Cardiac fibroblast (primary cell): ENCODE measurements at regions not wholly inside any gene's neighbourhood (a gene's known extent, or its start where the extent isn't known, plus 50 kb on each side); places are given as distances from the start of the nearest gene placed in this dataset.

Experiments used
- DNase-seq, 2 donors: peaks; one replicate each; pipeline versions ENCODE4 v3.0.0 to v3.0.0-alpha.2; 2010; ENCODE audit warnings: low read depth in 2 of 2
- H3K4me3 ChIP-seq, 2 donors: replicated peaks in 1 of 2; 1 replicate in 1 of 2; 2 replicates in 1 of 2; pipeline ENCODE4 v1.5.1; 2011; ENCODE audit warnings: low read depth in 2 of 2, low read length in 2 of 2, mild to moderate bottlenecking in 2 of 2, moderate library complexity in 1 of 2
- CTCF ChIP-seq: IDR thresholded peaks from one replicate; pipeline ENCODE4 v1.5.1; 2011; ENCODE audit warnings: low read depth, mild to moderate bottlenecking, low read length, inconsistent platforms

GRCh38 chr18:70684821-70685220 lies 396.0 kb downstream of the SOCS6 start:
- TF ChIP-seq CTCF: no peak
- no peak overlapping the region for H3K4me3 ChIP-seq
- DNase-seq: no peak

- H3K4me3 ChIP-seq: no peak overlapping the region
- no peak for TF ChIP-seq CTCF
- no peak for DNase-seq
Measured at GRCh38 chr18:70683263-70683662, 394.4 kb downstream of the SOCS6 start.

- TF ChIP-seq CTCF: no peak
- no peak for DNase-seq
- no peak overlapping the region for H3K4me3 ChIP-seq
Measured at GRCh38 chr18:70674896-70675295, 386.1 kb downstream of the SOCS6 start.

GRCh38 chr18:70673831-70674230 lies 385.0 kb downstream of the SOCS6 start:
- no peak for TF ChIP-seq CTCF
- no peak for DNase-seq
- no peak overlapping the region for H3K4me3 ChIP-seq

- H3K4me3 ChIP-seq: no peak overlapping the region
- DNase-seq: no peak
- TF ChIP-seq CTCF: no peak
Measured at GRCh38 chr18:70672581-70672980, 383.7 kb downstream of the SOCS6 start.

GRCh38 chr18:70671889-70672565 lies 383.2 kb downstream of the SOCS6 start:
- TF ChIP-seq CTCF: no peak
- H3K4me3 ChIP-seq: no peak overlapping the region
- DNase-seq: no peak

GRCh38 chr18:70666936-70667335 lies 378.1 kb downstream of the SOCS6 start:
- DNase-seq: no peak
- H3K4me3 ChIP-seq: no peak overlapping the region
- TF ChIP-seq CTCF: no peak
